SK-N-DZ (cell line): ENCODE measurements at regions not wholly inside any gene's neighbourhood (a gene's known extent, or its start where the extent isn't known, plus 50 kb on each side); places are given as distances from the start of the nearest gene placed in this dataset.
A peak's percentile ranks its signal among the peaks of the same experiment; 100 is the strongest.

Source experiments
- DNase-seq: peaks from one replicate; pipeline ENCODE4 v3.0.0-alpha.2; 2015; ENCODE audit warnings: low spot score

- DNase-seq: no peak
Measured at GRCh38 chr22:22418163-22418549, 90.4 kb downstream of the ZNF280B start.

- no peak for DNase-seq
Measured at GRCh38 chr22:22418957-22419356, 89.6 kb downstream of the ZNF280B start.

GRCh38 chr22:22420580-22420979, 88.0 kb downstream of the ZNF280B start:
- DNase-seq: no peak

- DNase-seq: no peak
Measured at GRCh38 chr22:22421392-22421791, 87.2 kb downstream of the ZNF280B start.

GRCh38 chr22:22422629-22423112, 85.9 kb downstream of the ZNF280B start:
- DNase-seq: peak; percentile 65

- no peak for DNase-seq
Measured at GRCh38 chr22:22423681-22424080, 84.9 kb downstream of the ZNF280B start.

- DNase-seq: no peak
Measured at GRCh38 chr22:22424210-22424800, 84.2 kb downstream of the ZNF280B start.

- DNase-seq: no peak
Measured at GRCh38 chr22:22424956-22425355, 83.6 kb downstream of the ZNF280B start.

GRCh38 chr22:22425356-22425755, 83.2 kb downstream of the ZNF280B start:
- no peak for DNase-seq

GRCh38 chr22:22425783-22426624, 82.5 kb downstream of the ZNF280B start:
- DNase-seq: no peak

GRCh38 chr22:22427542-22428065, 80.9 kb downstream of the ZNF280B start:
- no peak for DNase-seq

- no peak for DNase-seq
Measured at GRCh38 chr22:22428222-22429098, 80.1 kb downstream of the ZNF280B start.

- no peak for DNase-seq
Measured at GRCh38 chr22:22429369-22430108, 79.0 kb downstream of the ZNF280B start.

GRCh38 chr22:22430111-22430820, 78.3 kb downstream of the ZNF280B start:
- no peak for DNase-seq

GRCh38 chr22:22431271-22432220, 77.0 kb downstream of the ZNF280B start:
- peak; percentile 65 for DNase-seq

GRCh38 chr22:22432479-22432878, 76.1 kb downstream of the ZNF280B start:
- DNase-seq: no peak

GRCh38 chr22:22432937-22433336, 75.6 kb downstream of the ZNF280B start:
- DNase-seq: no peak

- no peak for DNase-seq
Measured at GRCh38 chr22:22433770-22434169, 74.8 kb downstream of the ZNF280B start.
